Spleen (tissue), 11 donors: ENCODE measurements at regions not wholly inside any gene's neighbourhood (a gene's known extent, or its start where the extent isn't known, plus 50 kb on each side); places are given as distances from the start of the nearest gene placed in this dataset.
A peak's percentile ranks its signal among the peaks of the same experiment; 100 is the strongest.

Experiments used
- DNase-seq: peaks from one replicate; pipeline ENCODE4 v3.0.0-alpha.2; 2020
- H3K27ac ChIP-seq, 8 donors: fragments of 200-600 bp; sonication (generic) in 7 of 8; 1 replicate in 4 of 8; 2 replicates in 4 of 8; pipeline versions ENCODE4 v1.5.0 to v1.8.0; 2016 to 2021; ENCODE audit warnings: inconsistent platforms in 4 of 8, mild to moderate bottlenecking in 4 of 8, moderate library complexity in 1 of 8
- H3K27me3 ChIP-seq, 7 donors: fragments of 200-600 bp; sonication (generic) in 6 of 7; replicated peaks in 1 of 7; 1 replicate in 4 of 7; 2 replicates in 3 of 7; pipeline versions ENCODE4 v1.5.0 to v1.8.0; 2016 to 2021; ENCODE audit warnings: inconsistent platforms in 3 of 7, mild to moderate bottlenecking in 1 of 7
- H3K36me3 ChIP-seq, 6 donors: fragments of 200-600 bp; sonication (generic) in 5 of 6; 1 replicate in 4 of 6; 2 replicates in 2 of 6; pipeline versions ENCODE4 v1.5.0 to v1.8.0; 2016 to 2021; ENCODE audit warnings: inconsistent platforms in 2 of 6
- H3K4me1 ChIP-seq, 6 donors: fragments of 200-600 bp; sonication (generic) in 5 of 6; 1 replicate in 3 of 6; 2 replicates in 3 of 6; pipeline versions ENCODE4 v1.5.0 to v1.8.0; 2016 to 2021; ENCODE audit warnings: inconsistent platforms in 3 of 6
- H3K4me3 ChIP-seq, 8 donors: fragments of 200-600 bp; sonication (generic) in 7 of 8; 1 replicate in 4 of 8; 2 replicates in 4 of 8; pipeline versions ENCODE4 v1.5.0 to v1.8.0; 2016 to 2021; ENCODE audit warnings: inconsistent platforms in 4 of 8, mild to moderate bottlenecking in 4 of 8, moderate library complexity in 2 of 8
- H3K9me3 ChIP-seq, 8 donors: fragments of 200-600 bp; sonication (generic) in 7 of 8; 1 replicate in 4 of 8; 2 replicates in 4 of 8; pipeline versions ENCODE4 v1.5.0 to v1.8.0; 2016 to 2021; ENCODE audit warnings: inconsistent platforms in 4 of 8
- CTCF ChIP-seq, 11 experiments: fragments of 200-600 bp in 7 of 11; fragments of 450-650 bp in 4 of 11; sonication (generic) in 4 of 11; IDR thresholded peaks in 8 of 11; conservative IDR thresholded peaks in 3 of 11; 1 replicate in 7 of 11; 2 replicates in 4 of 11; pipeline versions ENCODE4 v1.4.0 to v1.8.0; 2016 to 2021; ENCODE audit warnings: antibody characterized with exemption in 11 of 11, inconsistent platforms in 4 of 11, mild to moderate bottlenecking in 1 of 11
- POLR2A ChIP-seq, 3 donors: fragments of 450-650 bp; IDR thresholded peaks; one replicate each; pipeline ENCODE4 v1.5.1; 2017; ENCODE audit warnings: antibody characterized with exemption in 3 of 3, mild to moderate bottlenecking in 1 of 3
- POLR2AphosphoS5 ChIP-seq, 3 donors: sonication (generic); formaldehyde crosslinking; IDR thresholded peaks; one replicate each; pipeline ENCODE4 v1.5.1; 2017; ENCODE audit warnings: antibody characterized with exemption in 3 of 3
- WGBS, 5 donors: extraction: QIAGEN DNeasy Blood & Tissue Kit in 3 of 5; methylation state at CpG; one replicate each; pipeline versions ENCODE4 v1.1.5 to v1.1.7; 2013 to 2018; 5-methylcytosine and 5-hydroxymethylcytosine counted together
- intact Hi-C: fragments of 100-400 bp; cut with DNase I; formaldehyde crosslinking; loops from one replicate; pipeline ENCODE4 v1.15.0; 2023; ENCODE audit warnings: low total_unique reads
- donor health status: healthy with polysubstance abuse.
- donor health status: DM: no; HTN: no; CAD: no; lungs with moderate emphysema.
- donor health status: DM: no; HTN: no; CAD: no.
- donor health status: Bipolar disorder and iron deficiency.
- donor health status: healthy.
- donor health status: DM: no; HTN: no; CAD: no.
- donor health status: DM: yes; HTN: yes; CAD: no.

DNA sequence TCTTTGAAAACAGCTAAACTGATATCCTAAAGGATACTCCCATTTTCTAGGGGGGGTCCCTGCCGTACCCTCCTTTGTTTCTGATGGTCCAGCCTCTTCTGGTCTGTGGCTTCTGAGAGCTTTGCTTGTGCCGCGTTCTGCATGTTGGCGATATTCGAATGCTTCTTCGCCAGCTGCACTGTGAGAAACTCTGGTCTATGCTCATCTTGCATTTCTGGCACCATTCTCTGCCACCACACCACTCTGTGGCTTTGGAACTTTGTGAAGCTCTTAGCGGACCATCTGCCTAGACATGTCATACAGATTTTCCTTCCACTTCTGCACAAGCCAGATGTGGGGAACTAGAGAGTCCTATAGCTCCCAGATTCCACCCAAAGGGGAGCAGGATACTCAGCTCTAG lies 197.2 kb downstream of the REEP3 start:
- H3K27me3 ChIP-seq = no peaks in the 10 kb centered on the region
- peaks cover 0 to 31% (median 8%) of the 10 kb centered on the region in 6 donors for H3K4me1 ChIP-seq
- 92 to 97% (median 94%) methylated on average over 7 of the region's 7 CpGs for WGBS, 5 donors
- no peak overlapping the region for H3K4me3 ChIP-seq
- no peaks in the 10 kb centered on the region for H3K36me3 ChIP-seq
- no peak overlapping the region for H3K27ac ChIP-seq
- no peaks in the 10 kb centered on the region for H3K9me3 ChIP-seq
- TF ChIP-seq POLR2A (IDR thresholded peaks at IDR 0.05) (no peak), CTCF (IDR thresholded peaks at IDR 0.05 in 8 of 11, conservative IDR thresholded peaks at IDR 0.05 in 3 of 11) (no peak), POLR2AphosphoS5 (IDR thresholded peaks at IDR 0.05) (no peak)
- no peak for DNase-seq
- intact Hi-C loops = no loop called here

GRCh38 chr10:63719226-63719856 lies 198.1 kb downstream of the REEP3 start:
- no peak overlapping the region for H3K27ac ChIP-seq
- H3K4me1 ChIP-seq = peaks cover 0 to 22% (median 7%) of the 10 kb centered on the region in 6 donors
- H3K36me3 ChIP-seq = no peaks in the 10 kb centered on the region
- H3K4me3 ChIP-seq = no peak overlapping the region
- H3K9me3 ChIP-seq = no peaks in the 10 kb centered on the region
- no peak for DNase-seq
- intact Hi-C loops = no loop called here
- WGBS, 5 donors = 72 to 89% (median 75%) methylated on average over 4 of the region's 4 CpGs
- peaks cover 0 to 6% (median 0%) of the 10 kb centered on the region in 7 donors for H3K27me3 ChIP-seq
- TF ChIP-seq CTCF (IDR thresholded peaks at IDR 0.05 in 8 of 11, conservative IDR thresholded peaks at IDR 0.05 in 3 of 11) (no peak), POLR2AphosphoS5 (IDR thresholded peaks at IDR 0.05) (no peak), POLR2A (IDR thresholded peaks at IDR 0.05) (no peak)

DNA sequence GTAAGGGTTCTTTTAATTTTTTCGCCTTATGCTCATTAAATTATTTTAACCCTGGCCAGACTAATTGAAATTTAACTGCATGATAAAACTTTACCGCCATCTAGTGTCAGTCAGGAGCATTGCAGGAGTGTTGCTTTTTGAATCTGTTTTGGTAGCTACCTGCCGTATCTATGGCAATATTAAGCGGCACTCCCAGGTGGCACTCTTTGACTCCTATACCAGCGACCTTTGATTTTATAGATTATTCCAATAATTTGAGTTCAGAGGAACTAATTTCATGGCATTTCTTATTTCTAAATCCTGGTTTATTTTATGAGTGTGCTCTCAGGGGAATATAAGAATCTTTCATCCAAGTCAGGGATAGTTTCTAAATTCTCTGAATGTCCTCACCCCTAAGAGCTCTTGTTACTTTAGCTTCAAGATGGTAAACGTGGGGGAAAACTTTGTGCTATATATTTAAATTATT lies 198.9 kb downstream of the REEP3 start:
- TF ChIP-seq POLR2A (IDR thresholded peaks at IDR 0.05) (no peak), CTCF (IDR thresholded peaks at IDR 0.05 in 8 of 11, conservative IDR thresholded peaks at IDR 0.05 in 3 of 11) (peak; percentile 86 to 96 (median 93)), POLR2AphosphoS5 (IDR thresholded peaks at IDR 0.05) (no peak)
- Histone ChIP-seq H3K4me3 (no peak overlapping the region), H3K9me3 (no peaks in the 10 kb centered on the region), H3K36me3 (no peaks in the 10 kb centered on the region), H3K27me3 (peaks cover 0 to 13% (median 0%) of the 10 kb centered on the region in 7 donors), H3K4me1 (peaks cover 0 to 21% (median 7%) of the 10 kb centered on the region in 6 donors), H3K27ac (no peak overlapping the region)
- DNase-seq = no peak
- intact Hi-C loops = loop anchor here (5.0 kb wide), 1 partner anchor 553 kb away; no protein-coding TSS in a partner anchor
- WGBS, 5 donors = 2 to 4% (median 3%) methylated on average over 6 of the region's 6 CpGs

- H3K36me3 ChIP-seq = no peaks in the 10 kb centered on the region
- intact Hi-C loops = loop anchor here (5.0 kb wide), 1 partner anchor 553 kb away; no protein-coding TSS in a partner anchor
Measured at GRCh38 chr10:63720676-63721075, 199.5 kb downstream of the REEP3 start.

More at GRCh38 chr10:63720676-63721075, 199.5 kb downstream of the REEP3 start:
- Histone ChIP-seq H3K27me3 (peaks cover 0 to 14% (median 0%) of the 10 kb centered on the region in 7 donors), H3K4me3 (no peak overlapping the region), H3K27ac (no peak overlapping the region), H3K4me1 (peaks cover 0 to 21% (median 7%) of the 10 kb centered on the region in 6 donors), H3K9me3 (no peaks in the 10 kb centered on the region)
- DNase-seq = no peak
- TF ChIP-seq CTCF (IDR thresholded peaks at IDR 0.05 in 8 of 11, conservative IDR thresholded peaks at IDR 0.05 in 3 of 11) = no peak
- TF ChIP-seq POLR2A (IDR thresholded peaks at IDR 0.05) = no peak
- no peak for TF ChIP-seq POLR2AphosphoS5 (IDR thresholded peaks at IDR 0.05)
- 35 to 65% (median 45%) methylated on average over 4 of the region's 4 CpGs for WGBS, 5 donors
